ENCODE measurements at regions not wholly inside any gene's neighbourhood (a gene's known extent, or its start where the extent isn't known, plus 50 kb on each side); places are given as distances from the start of the nearest gene placed in this dataset.

GRCh38 chr16:18055411-18055916 is 281.1 kb downstream of the NPIPA8 start:
- no peak for TF ChIP-seq POLR2A (IDR thresholded peaks at IDR 0.05; ENCODE audit: low read length)
- TF ChIP-seq ZC3H11A (IDR thresholded peaks at IDR 0.05) = no peak
- TF ChIP-seq JUNB (IDR thresholded peaks at IDR 0.05) = no peak
- no peak for TF ChIP-seq CTCF (IDR thresholded peaks at IDR 0.05)
